B cell (primary cell): ENCODE measurements at regions not wholly inside any gene's neighbourhood (a gene's known extent, or its start where the extent isn't known, plus 50 kb on each side); places are given as distances from the start of the nearest gene placed in this dataset.

ENCODE experiments used
- ATAC-seq: fragments of 200-7000 bp; cut with Tn5 transposase; one replicate; pipeline ENCODE4 v1.10.0; 2021; ENCODE audit warnings: low read depth, mild to moderate bottlenecking, moderate number of reproducible peaks, moderate library complexity
- CTCF ChIA-PET: fragments of 350-600 bp; sonication (Branson Sonifier 250); formaldehyde crosslinking; loops from one replicate; lab custom pipeline; 2021; ENCODE audit warnings: antibody characterized with exemption, inconsistent platforms; lab: Charles Lee
- POLR2A ChIA-PET: fragments of 350-600 bp; sonication (Branson Sonifier 250); formaldehyde crosslinking; loops from one replicate; lab custom pipeline; 2021; ENCODE audit warnings: antibody characterized with exemption; lab: Charles Lee
- DNase-seq: peaks from one replicate; pipeline ENCODE4 v3.0.0; 2013
- H2AFZ ChIP-seq: 2 replicates; pipeline ENCODE4 v1.6.1; 2012; ENCODE audit warnings: mild to moderate bottlenecking, low read depth, low read length; ENCODE audit not compliant: insufficient read depth, poor library complexity, severe bottlenecking
- H3K27ac ChIP-seq, 2 donors: 1 replicate in 1 of 2; 2 replicates in 1 of 2; pipeline ENCODE4 v1.5.1; 2012 to 2013; ENCODE audit warnings: low read length in 2 of 2, mild to moderate bottlenecking in 2 of 2, moderate library complexity in 1 of 2
- H3K27me3 ChIP-seq, 4 experiments: fragments of 200-600 bp in 1 of 4; sonication (generic) in 1 of 4; replicated peaks in 1 of 4; 1 replicate in 2 of 4; 2 replicates in 2 of 4; pipeline versions ENCODE4 v1.6.1 to v1.7.0; 2013 to 2016; ENCODE audit warnings: low read length in 3 of 4, mild to moderate bottlenecking in 2 of 4, mixed read lengths in 1 of 4, moderate library complexity in 1 of 4; ENCODE audit not compliant: insufficient read depth in 4 of 4, control insufficient read depth in 3 of 4; ENCODE audit errors: control extremely low read depth in 1 of 4
- H3K36me3 ChIP-seq, 2 experiments: replicated peaks in 1 of 2; 1 replicate in 1 of 2; 2 replicates in 1 of 2; pipeline versions ENCODE4 v1.6.1 to v1.7.1; 2013; ENCODE audit warnings: low read length in 1 of 2; ENCODE audit not compliant: insufficient read depth in 2 of 2, control insufficient read depth in 1 of 2; ENCODE audit errors: control extremely low read depth in 1 of 2, extremely low read depth in 1 of 2
- H3K4me1 ChIP-seq, 2 donors: fragments of 200-600 bp in 1 of 2; sonication (generic) in 1 of 2; 1 replicate in 1 of 2; 2 replicates in 1 of 2; pipeline versions ENCODE4 v1.5.1 to v1.6.1; 2013 to 2017; ENCODE audit warnings: low read length in 2 of 2; ENCODE audit not compliant: control insufficient read depth in 2 of 2, insufficient read depth in 2 of 2
- H3K4me2 ChIP-seq: replicated peaks from 2 replicates; pipeline ENCODE3; 2012; ENCODE audit warnings: mild to moderate bottlenecking, low read depth, low read length; ENCODE audit not compliant: poor library complexity, severe bottlenecking
- H3K4me3 ChIP-seq, 5 experiments: fragments of 200-600 bp in 1 of 5; sonication (generic) in 1 of 5; 1 replicate in 3 of 5; 2 replicates in 2 of 5; pipeline versions ENCODE4 v1.5.1 to v1.7.0; 2011 to 2016; ENCODE audit warnings: low read length in 4 of 5, mild to moderate bottlenecking in 4 of 5, low read depth in 2 of 5, control low read depth in 1 of 5, moderate library complexity in 1 of 5; ENCODE audit not compliant: insufficient read depth in 1 of 5; ENCODE audit errors: control extremely low read depth in 1 of 5, extremely low read depth in 1 of 5
- H3K79me2 ChIP-seq: fragments of 200-600 bp; sonication (generic); one replicate; pipeline ENCODE4 v1.6.0; 2016; ENCODE audit warnings: low read length; ENCODE audit not compliant: control insufficient read depth, insufficient read depth
- H3K9ac ChIP-seq: fragments of 200-600 bp; sonication (generic); 2 replicates; pipeline ENCODE4 v1.6.1; 2017; ENCODE audit warnings: mild to moderate bottlenecking, low read length, moderate library complexity
- H3K9me3 ChIP-seq, 3 donors: one replicate each; pipeline versions ENCODE4 v1.6.1 to v1.7.1; 2013; ENCODE audit warnings: low read length in 2 of 3; ENCODE audit not compliant: control insufficient read depth in 2 of 3, insufficient read depth in 1 of 3; ENCODE audit errors: control extremely low read depth in 1 of 3
- H4K20me1 ChIP-seq: 2 replicates; pipeline ENCODE4 v1.6.0; 2012; ENCODE audit warnings: mild to moderate bottlenecking, low read length; ENCODE audit not compliant: insufficient read depth, control insufficient read depth, poor library complexity, severe bottlenecking
- H3K27ac Mint-ChIP-seq: one replicate; pipeline ENCODE4 v1.8.0; 2021; ENCODE audit warnings: mixed read lengths
- H3K27me3 Mint-ChIP-seq: one replicate; pipeline ENCODE4 v1.8.0; 2021; ENCODE audit warnings: mixed read lengths
- H3K4me1 Mint-ChIP-seq: one replicate; pipeline ENCODE4 v1.8.0; 2021; ENCODE audit warnings: mixed read lengths
- H3K4me3 Mint-ChIP-seq: one replicate; pipeline ENCODE4 v1.8.0; 2021; ENCODE audit warnings: mixed read lengths
- H3K9me3 Mint-ChIP-seq: one replicate; pipeline ENCODE4 v1.8.0; 2022; ENCODE audit warnings: mixed read lengths; ENCODE audit not compliant: insufficient read depth
- EZH2 ChIP-seq: IDR thresholded peaks from 2 replicates; pipeline ENCODE4 v1.6.1; 2012; ENCODE audit warnings: borderline replicate concordance, low read depth, mild to moderate bottlenecking, moderate library complexity, low read length; ENCODE audit not compliant: insufficient read depth, poor library complexity, severe bottlenecking
- WGBS: methylation state at CpG from one replicate; pipeline ENCODE4 v1.1.5; 2013; ENCODE audit warnings: missing lambda C conversion rate; ENCODE audit not compliant: insufficient coverage; 5-methylcytosine and 5-hydroxymethylcytosine counted together
- intact Hi-C: fragments of 100-400 bp; cut with micrococcal nuclease; formaldehyde crosslinking; loops from one replicate; pipeline ENCODE4 v1.10.0; 2022
- TF ChIP-seq, protein P1 (sequence below): fragments of 200-600 bp; IDR thresholded peaks from one replicate; pipeline ENCODE4 v1.8.0; 2022; ENCODE audit warnings: antibody characterized with exemption, mild to moderate bottlenecking

DNA sequence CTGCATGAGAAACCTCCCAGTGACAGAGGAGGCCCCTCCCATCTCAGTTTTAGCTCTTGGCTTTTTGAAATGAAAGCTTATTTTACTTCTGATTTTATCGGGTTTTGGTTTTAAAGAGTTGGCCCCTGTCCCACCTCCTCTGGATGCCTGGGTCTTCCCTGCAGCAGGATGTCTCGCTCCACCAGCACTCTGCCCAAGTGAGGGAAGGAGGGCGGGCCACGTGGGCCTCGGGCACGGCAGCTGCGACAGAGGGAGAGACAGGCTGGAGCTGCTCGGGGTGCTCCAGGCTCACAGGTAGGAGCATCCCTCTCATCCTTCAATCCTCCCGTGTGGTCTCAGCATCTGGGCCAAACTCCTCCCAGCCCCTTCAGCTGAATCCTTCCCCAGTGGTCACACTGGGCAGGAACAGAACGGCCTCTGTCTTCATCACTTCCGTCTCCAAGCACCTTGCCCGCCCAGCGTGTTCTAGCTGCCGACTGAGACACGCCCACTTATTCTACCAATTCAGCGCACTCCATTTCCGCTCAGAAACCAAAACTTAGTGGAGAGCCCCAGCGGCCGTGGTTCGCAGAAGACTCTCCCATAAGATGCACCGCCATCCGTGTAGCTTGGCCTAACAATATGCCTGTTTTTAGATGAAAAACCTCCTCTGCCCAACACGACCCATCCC lies 222.9 kb downstream of the GLRX3 start:
- Histone ChIP-seq H3K27ac (no peak overlapping the region), H3K36me3 (no peaks in the 10 kb centered on the region), H2AFZ (no peak overlapping the region), H4K20me1 (no peaks in the 10 kb centered on the region), H3K4me2 (no peak overlapping the region), H3K4me1 (no peaks in the 10 kb centered on the region), H3K9ac (no peak overlapping the region), H3K9me3 (peaks cover 0 to 30% (median 0%) of the 10 kb centered on the region in 3 donors), H3K79me2 (no peaks in the 10 kb centered on the region), H3K4me3 (no peak overlapping the region), H3K27me3 (no peaks in the 10 kb centered on the region)
- Mint-ChIP-seq H3K9me3 (no peaks in the 10 kb centered on the region), H3K4me1 (no peaks in the 10 kb centered on the region), H3K27me3 (no peaks in the 10 kb centered on the region), H3K4me3 (no peak overlapping the region), H3K27ac (no peak overlapping the region)
- POLR2A ChIA-PET, result no interaction called here
- intact Hi-C loops, result no loop called here
- 90% methylated on average over 18 of the region's 23 CpGs for WGBS
- no peak for DNase-seq
- CTCF ChIA-PET, result no interaction called here
- no peak for ATAC-seq
- TF ChIP-seq, protein P1, sequence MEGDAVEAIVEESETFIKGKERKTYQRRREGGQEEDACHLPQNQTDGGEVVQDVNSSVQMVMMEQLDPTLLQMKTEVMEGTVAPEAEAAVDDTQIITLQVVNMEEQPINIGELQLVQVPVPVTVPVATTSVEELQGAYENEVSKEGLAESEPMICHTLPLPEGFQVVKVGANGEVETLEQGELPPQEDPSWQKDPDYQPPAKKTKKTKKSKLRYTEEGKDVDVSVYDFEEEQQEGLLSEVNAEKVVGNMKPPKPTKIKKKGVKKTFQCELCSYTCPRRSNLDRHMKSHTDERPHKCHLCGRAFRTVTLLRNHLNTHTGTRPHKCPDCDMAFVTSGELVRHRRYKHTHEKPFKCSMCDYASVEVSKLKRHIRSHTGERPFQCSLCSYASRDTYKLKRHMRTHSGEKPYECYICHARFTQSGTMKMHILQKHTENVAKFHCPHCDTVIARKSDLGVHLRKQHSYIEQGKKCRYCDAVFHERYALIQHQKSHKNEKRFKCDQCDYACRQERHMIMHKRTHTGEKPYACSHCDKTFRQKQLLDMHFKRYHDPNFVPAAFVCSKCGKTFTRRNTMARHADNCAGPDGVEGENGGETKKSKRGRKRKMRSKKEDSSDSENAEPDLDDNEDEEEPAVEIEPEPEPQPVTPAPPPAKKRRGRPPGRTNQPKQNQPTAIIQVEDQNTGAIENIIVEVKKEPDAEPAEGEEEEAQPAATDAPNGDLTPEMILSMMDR, result no peak
- TF ChIP-seq EZH2, result no peak

DNA sequence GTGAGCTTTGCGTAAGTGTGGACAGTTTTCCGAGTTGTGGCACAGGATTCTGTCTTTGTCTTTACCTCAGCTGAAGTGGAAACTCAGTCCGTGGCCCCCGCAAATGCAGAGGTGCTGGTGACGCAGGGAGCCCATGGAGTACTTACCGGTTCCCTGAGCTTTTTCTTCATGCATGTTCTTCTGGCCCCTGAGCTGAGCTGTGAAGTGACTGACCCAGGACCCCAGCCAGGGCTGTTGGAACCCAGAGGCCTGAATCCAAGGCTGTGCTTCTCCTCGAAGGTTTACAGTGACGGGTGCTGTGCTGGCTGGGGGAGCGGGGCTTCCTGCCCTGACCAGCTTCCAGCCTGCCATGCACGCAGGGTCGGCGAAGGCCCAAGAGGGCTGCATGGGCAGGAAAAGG lies 223.5 kb downstream of the GLRX3 start:
- POLR2A ChIA-PET, result no interaction called here
- H3K4me3 Mint-ChIP-seq, result no peak overlapping the region

More for the DNA sequence above, 223.5 kb downstream of the GLRX3 start:
- intact Hi-C loops, result no loop called here
- no peaks in the 10 kb centered on the region for H4K20me1 ChIP-seq
- H3K27me3 ChIP-seq, result no peaks in the 10 kb centered on the region
- H3K27ac ChIP-seq, result no peak overlapping the region
- H3K4me1 ChIP-seq, result no peaks in the 10 kb centered on the region
- no peak overlapping the region for H3K9ac ChIP-seq
- WGBS, result 91% methylated on average over 12 of the region's 12 CpGs
- peaks cover 3% of the 10 kb centered on the region for H3K27me3 Mint-ChIP-seq
- no peaks in the 10 kb centered on the region for H3K4me1 Mint-ChIP-seq
- DNase-seq (no peak), ATAC-seq (no peak)
- CTCF ChIA-PET, result no interaction called here
- TF ChIP-seq EZH2, result no peak
- TF ChIP-seq, protein P1, result no peak
- H3K27ac Mint-ChIP-seq, result no peak overlapping the region
- H3K36me3 ChIP-seq, result no peaks in the 10 kb centered on the region
- no peak overlapping the region for H3K4me2 ChIP-seq
- no peak overlapping the region for H2AFZ ChIP-seq
- no peaks in the 10 kb centered on the region for H3K79me2 ChIP-seq
- H3K4me3 ChIP-seq, result no peak overlapping the region
- H3K9me3 ChIP-seq, result peaks cover 0 to 27% (median 0%) of the 10 kb centered on the region in 3 donors
- H3K9me3 Mint-ChIP-seq, result peaks cover 2% of the 10 kb centered on the region
